Smooth muscle cell (in vitro differentiated cells): ENCODE measurements at regions not wholly inside any gene's neighbourhood (a gene's known extent, or its start where the extent isn't known, plus 50 kb on each side); places are given as distances from the start of the nearest gene placed in this dataset.

Experiments used
- DNase-seq: peaks from one replicate; lab custom pipeline; 2025; ENCODE audit not compliant: unreplicated experiment; lab: John Stamatoyannopoulos, UW
- H2AFZ ChIP-seq: fragments of 200-600 bp; sonication (generic); 2 replicates; pipeline ENCODE4 v1.6.0; 2016; ENCODE audit warnings: antibody characterized with exemption, low read depth, mild to moderate bottlenecking
- H3F3A ChIP-seq: fragments of 200-600 bp; sonication (generic); 2 replicates; pipeline ENCODE4 v1.6.0; 2017; ENCODE audit warnings: antibody characterized with exemption, low read depth
- H3K27ac ChIP-seq: fragments of 200-600 bp; sonication (generic); 2 replicates; pipeline ENCODE4 v1.5.1; 2016; ENCODE audit warnings: low read depth, mild to moderate bottlenecking
- H3K27me3 ChIP-seq: fragments of 200-600 bp; sonication (generic); 2 replicates; pipeline ENCODE4 v1.6.1; 2016; ENCODE audit warnings: low read depth, mild to moderate bottlenecking
- H3K36me3 ChIP-seq: fragments of 200-600 bp; sonication (generic); 2 replicates; pipeline ENCODE4 v1.5.1; 2016; ENCODE audit warnings: low read depth
- H3K4me1 ChIP-seq: fragments of 200-600 bp; sonication (generic); 2 replicates; pipeline ENCODE4 v1.5.1; 2016; ENCODE audit warnings: low read depth
- H3K4me2 ChIP-seq: fragments of 200-600 bp; sonication (generic); 2 replicates; pipeline ENCODE4 v1.6.0; 2016; ENCODE audit warnings: mild to moderate bottlenecking
- H3K4me3 ChIP-seq: fragments of 200-600 bp; sonication (generic); 2 replicates; pipeline ENCODE4 v1.5.1; 2016; ENCODE audit warnings: mild to moderate bottlenecking
- H3K79me2 ChIP-seq: fragments of 200-600 bp; sonication (generic); 2 replicates; pipeline ENCODE4 v1.6.0; 2016; ENCODE audit warnings: low read depth, mild to moderate bottlenecking
- H3K9ac ChIP-seq: fragments of 200-600 bp; sonication (generic); 2 replicates; pipeline ENCODE4 v1.6.0; 2016; ENCODE audit warnings: low read depth
- H3K9me3 ChIP-seq: fragments of 200-600 bp; sonication (generic); replicated peaks from 2 replicates; pipeline ENCODE4 v1.5.1; 2016; ENCODE audit warnings: low read depth
- H4K20me1 ChIP-seq: fragments of 200-600 bp; sonication (generic); 2 replicates; pipeline ENCODE4 v1.6.0; 2016; ENCODE audit warnings: low read depth
- CTCF ChIP-seq: fragments of 200-600 bp; sonication (generic); IDR thresholded peaks from 2 replicates; pipeline ENCODE4 v1.5.1; 2017; ENCODE audit warnings: borderline replicate concordance, mild to moderate bottlenecking, antibody characterized with exemption; ENCODE audit not compliant: insufficient read depth, poor library complexity, severe bottlenecking
- WGBS: methylation state at CpG from one replicate; pipeline ENCODE4 v1.1.7; 2016; ENCODE audit warnings: low lambda C conversion rate; 5-methylcytosine and 5-hydroxymethylcytosine counted together

DNA sequence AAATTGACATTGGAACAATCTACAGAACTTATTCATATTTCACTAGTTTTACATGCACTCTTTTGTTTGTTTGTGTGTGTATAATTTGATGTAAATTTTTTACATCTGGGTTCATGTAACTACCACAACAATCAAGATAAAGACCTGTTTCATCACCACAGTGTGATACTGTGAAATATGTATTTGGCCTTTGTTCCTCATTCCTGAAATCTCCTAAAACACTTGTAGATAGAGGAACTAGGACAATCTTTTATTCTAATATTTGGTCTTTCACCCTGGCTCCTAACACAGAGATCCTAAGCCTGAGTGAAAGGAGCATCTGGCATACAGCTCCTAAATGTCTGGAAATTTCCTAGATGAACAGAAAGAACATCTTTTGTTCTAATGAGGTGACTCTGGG, 155.0 kb upstream of the GPR149 start:
- Histone ChIP-seq H3K27me3 (no peaks in the 10 kb centered on the region), H3K4me1 (no peaks in the 10 kb centered on the region), H4K20me1 (no peaks in the 10 kb centered on the region), H3K36me3 (no peaks in the 10 kb centered on the region), H3K4me3 (no peak overlapping the region), H3K4me2 (no peak overlapping the region), H3K9me3 (no peaks in the 10 kb centered on the region), H3K79me2 (no peaks in the 10 kb centered on the region), H3K27ac (no peak overlapping the region), H2AFZ (no peak overlapping the region), H3K9ac (no peak overlapping the region), H3F3A (no peaks in the 10 kb centered on the region)
- DNase-seq: no peak
- TF ChIP-seq CTCF: no peak

- no peak overlapping the region for H2AFZ ChIP-seq
- no peak overlapping the region for H3K4me3 ChIP-seq
- no peaks in the 10 kb centered on the region for H3K36me3 ChIP-seq
- no peak for DNase-seq
- 85% methylated on average over 4 of the region's 4 CpGs for WGBS
- H4K20me1 ChIP-seq: no peaks in the 10 kb centered on the region
- no peak overlapping the region for H3K9ac ChIP-seq
- H3K27ac ChIP-seq: no peak overlapping the region
- H3K79me2 ChIP-seq: no peaks in the 10 kb centered on the region
- no peaks in the 10 kb centered on the region for H3K9me3 ChIP-seq
- H3K4me1 ChIP-seq: no peaks in the 10 kb centered on the region
- no peak for TF ChIP-seq CTCF
- H3F3A ChIP-seq: no peaks in the 10 kb centered on the region
- no peaks in the 10 kb centered on the region for H3K27me3 ChIP-seq
- no peak overlapping the region for H3K4me2 ChIP-seq
Observed at GRCh38 chr3:154584041-154584440, 154.1 kb upstream of the GPR149 start.

DNA sequence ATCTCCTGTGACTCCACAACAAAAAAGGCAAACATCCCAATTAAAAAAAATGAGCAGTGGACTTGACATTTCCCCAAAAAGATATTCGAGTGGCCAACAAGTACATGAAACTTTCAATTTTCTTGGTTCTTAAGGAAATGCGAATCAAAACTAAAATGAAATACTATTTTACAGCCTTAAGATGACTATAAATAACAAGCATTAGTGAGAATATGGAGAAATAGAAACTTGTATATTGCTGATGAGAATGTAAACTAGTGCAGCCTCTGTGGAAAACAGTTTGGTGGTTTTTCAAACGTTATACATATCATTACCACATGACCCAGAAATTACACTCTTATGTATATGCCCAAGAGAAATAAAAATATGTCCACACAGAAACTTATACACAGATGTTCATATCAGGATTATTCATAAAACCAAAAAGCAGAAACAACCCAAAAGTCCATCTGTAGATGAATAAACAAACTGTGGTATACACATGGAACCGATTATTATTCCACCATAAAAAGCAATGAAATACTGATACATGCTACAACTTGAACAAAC, 153.2 kb upstream of the GPR149 start:
- Histone ChIP-seq H3K9me3 (no peaks in the 10 kb centered on the region), H3K36me3 (no peaks in the 10 kb centered on the region), H3K27ac (no peak overlapping the region), H2AFZ (no peak overlapping the region), H3K4me1 (no peaks in the 10 kb centered on the region), H3K79me2 (no peaks in the 10 kb centered on the region), H3K4me2 (no peak overlapping the region), H3K9ac (no peak overlapping the region), H4K20me1 (no peaks in the 10 kb centered on the region), H3F3A (no peaks in the 10 kb centered on the region), H3K4me3 (no peak overlapping the region), H3K27me3 (no peaks in the 10 kb centered on the region)
- 90% methylated on average over 4 of the region's 4 CpGs for WGBS
- DNase-seq: no peak
- no peak for TF ChIP-seq CTCF

GRCh38 chr3:154582501-154582900, 152.5 kb upstream of the GPR149 start:
- H3K27ac ChIP-seq: no peak overlapping the region
- no peaks in the 10 kb centered on the region for H3K36me3 ChIP-seq
- TF ChIP-seq CTCF: no peak
- no peaks in the 10 kb centered on the region for H4K20me1 ChIP-seq
- no peaks in the 10 kb centered on the region for H3F3A ChIP-seq
- no peaks in the 10 kb centered on the region for H3K9me3 ChIP-seq
- H3K4me3 ChIP-seq: no peak overlapping the region
- DNase-seq: no peak
- H3K4me1 ChIP-seq: no peaks in the 10 kb centered on the region
- H3K79me2 ChIP-seq: no peaks in the 10 kb centered on the region
- no peak overlapping the region for H3K9ac ChIP-seq
- H3K4me2 ChIP-seq: no peak overlapping the region
- no peak overlapping the region for H2AFZ ChIP-seq
- no peaks in the 10 kb centered on the region for H3K27me3 ChIP-seq
